ENCODE measurements at regions not wholly inside any gene's neighbourhood (a gene's known extent, or its start where the extent isn't known, plus 50 kb on each side); places are given as distances from the start of the nearest gene placed in this dataset.
"Not testable (repeated sequence)": the region's sequence is repeated elsewhere in the genome, so short reads cannot be mapped to it uniquely, and the experiment has no call there.

DNA sequence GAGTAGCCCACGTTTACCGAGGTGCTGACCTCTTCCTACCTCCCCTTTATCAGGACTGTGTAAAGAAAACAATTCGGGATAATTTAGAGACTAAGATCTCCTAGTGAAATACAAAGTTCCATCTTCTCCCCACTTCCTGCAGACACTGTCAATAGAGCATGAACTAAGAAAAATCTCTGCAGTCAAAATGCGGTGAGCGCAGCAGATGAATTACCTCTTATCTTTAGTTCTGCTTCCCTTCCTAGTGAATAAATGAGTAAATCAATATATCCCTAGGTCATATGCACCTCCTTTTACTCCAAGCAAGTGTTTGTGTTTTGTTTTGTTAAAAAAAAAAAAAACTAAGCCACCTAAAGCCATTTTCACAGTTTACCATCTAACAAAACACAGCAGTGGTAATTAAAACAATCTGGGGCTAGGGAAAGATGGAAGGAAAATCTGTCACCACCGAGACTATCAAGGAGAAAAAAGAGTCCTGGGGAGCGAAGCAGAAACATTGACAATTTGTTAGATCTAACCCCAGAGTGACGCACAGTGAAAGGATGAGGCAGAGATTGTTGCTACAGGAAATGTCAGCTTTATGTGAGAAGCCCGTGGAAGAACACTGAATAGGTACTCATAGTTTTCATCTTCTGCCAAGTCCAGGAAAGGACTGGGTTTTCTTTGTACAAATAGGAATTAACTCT is 159.4 kb upstream of the SPTLC3 start:
- no peaks in the 10 kb centered on the region for H3K27me3 Mint-ChIP-seq
- H3K4me1 Mint-ChIP-seq, result no peaks in the 10 kb centered on the region
- no peak for ATAC-seq (ENCODE audit: low read depth)
- no peak overlapping the region for H3K4me3 Mint-ChIP-seq
- no peak overlapping the region for H3K27ac Mint-ChIP-seq
- peaks cover 10% of the 10 kb centered on the region for H3K9me3 Mint-ChIP-seq
- H3K36me3 Mint-ChIP-seq, result no peaks in the 10 kb centered on the region
- DNase-seq (ENCODE audit: low spot score in 2 of 2), result no peak

DNA sequence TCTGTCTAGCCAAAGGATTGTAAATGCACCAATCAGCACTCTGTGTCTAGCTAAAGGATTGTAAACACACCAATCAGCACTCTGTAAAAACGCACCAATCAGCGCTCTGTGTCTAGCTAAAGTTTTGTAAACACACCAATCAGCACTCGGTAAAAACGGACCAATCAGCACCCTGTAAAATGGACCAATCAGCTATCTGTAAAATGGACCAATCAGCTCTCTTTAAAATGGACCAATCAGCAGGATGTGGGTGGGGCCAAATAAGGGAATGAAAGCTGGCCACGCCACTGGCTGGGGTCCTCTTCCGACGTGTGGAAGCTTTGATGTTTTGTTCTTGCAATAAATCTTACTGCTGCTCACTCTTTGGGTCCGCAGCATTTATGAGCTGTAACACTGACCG is 151.1 kb upstream of the SPTLC3 start:
- not testable (repeated sequence) for H3K27me3 Mint-ChIP-seq; H3K36me3 Mint-ChIP-seq; H3K4me3 Mint-ChIP-seq; H3K4me1 Mint-ChIP-seq; DNase-seq (ENCODE audit: low spot score in 2 of 2); ATAC-seq (ENCODE audit: low read depth); H3K27ac Mint-ChIP-seq
- peaks cover 12% of the 10 kb centered on the region for H3K9me3 Mint-ChIP-seq

DNA sequence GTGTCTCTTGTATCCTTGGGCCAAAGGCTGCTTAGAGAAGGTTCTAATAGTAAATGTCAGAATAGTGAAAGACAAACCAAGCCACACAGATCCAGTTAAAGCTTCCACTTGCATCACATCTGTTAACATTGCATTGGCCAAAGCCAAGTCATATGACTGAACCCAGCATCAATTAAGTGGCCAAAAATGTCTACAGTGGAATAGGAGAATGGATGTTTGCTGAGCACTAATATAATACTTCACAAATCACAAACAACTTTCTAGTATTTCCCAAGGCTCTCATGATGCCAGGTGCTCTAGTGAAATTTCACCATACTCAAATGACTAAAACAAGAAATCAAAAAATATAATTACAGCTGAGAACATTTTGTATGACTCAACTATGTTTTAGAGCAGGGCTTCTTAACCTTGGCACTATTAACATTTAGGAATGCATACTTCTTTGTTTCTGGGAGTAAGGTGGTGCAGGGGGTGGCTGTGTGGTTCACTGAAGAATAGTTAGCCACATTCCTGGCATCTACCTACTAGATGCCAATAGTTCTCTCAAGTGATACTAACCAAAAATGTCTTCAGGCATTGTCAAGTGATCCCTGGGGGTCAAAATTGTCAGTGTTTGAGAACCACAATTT is 148.0 kb upstream of the SPTLC3 start:
- H3K27ac Mint-ChIP-seq, result no peak overlapping the region
- H3K27me3 Mint-ChIP-seq, result no peaks in the 10 kb centered on the region
- DNase-seq (ENCODE audit: low spot score in 2 of 2), result no peak
- no peak for ATAC-seq (ENCODE audit: low read depth)
- H3K4me3 Mint-ChIP-seq, result no peak overlapping the region
- H3K4me1 Mint-ChIP-seq, result no peaks in the 10 kb centered on the region
- peaks cover 3% of the 10 kb centered on the region for H3K9me3 Mint-ChIP-seq
- no peaks in the 10 kb centered on the region for H3K36me3 Mint-ChIP-seq

DNA sequence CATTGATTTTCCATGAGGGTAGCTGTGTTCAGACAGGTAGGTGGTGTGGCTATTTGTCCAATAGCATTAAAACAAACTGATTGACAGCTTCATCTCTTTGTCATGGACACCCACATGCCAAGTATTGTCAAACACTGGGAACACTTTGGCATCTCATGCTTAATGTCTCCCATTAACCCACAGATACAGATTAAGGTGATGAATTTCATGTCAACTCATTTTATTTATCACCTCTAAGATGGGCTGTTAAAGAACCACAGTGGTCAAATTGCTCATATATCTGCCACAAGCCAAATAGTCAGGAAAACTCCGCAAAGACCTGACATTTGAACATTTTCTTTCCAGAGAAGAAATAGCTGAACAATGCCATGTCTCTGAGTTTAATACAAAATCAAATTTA is 139.1 kb upstream of the SPTLC3 start:
- peaks cover 1% of the 10 kb centered on the region for H3K9me3 Mint-ChIP-seq
- no peaks in the 10 kb centered on the region for H3K4me1 Mint-ChIP-seq
- no peaks in the 10 kb centered on the region for H3K36me3 Mint-ChIP-seq
- H3K27ac Mint-ChIP-seq, result no peak overlapping the region
- no peak overlapping the region for H3K4me3 Mint-ChIP-seq
- DNase-seq (ENCODE audit: low spot score in 2 of 2) (no peak), ATAC-seq (ENCODE audit: low read depth) (no peak)
- no peaks in the 10 kb centered on the region for H3K27me3 Mint-ChIP-seq

DNA sequence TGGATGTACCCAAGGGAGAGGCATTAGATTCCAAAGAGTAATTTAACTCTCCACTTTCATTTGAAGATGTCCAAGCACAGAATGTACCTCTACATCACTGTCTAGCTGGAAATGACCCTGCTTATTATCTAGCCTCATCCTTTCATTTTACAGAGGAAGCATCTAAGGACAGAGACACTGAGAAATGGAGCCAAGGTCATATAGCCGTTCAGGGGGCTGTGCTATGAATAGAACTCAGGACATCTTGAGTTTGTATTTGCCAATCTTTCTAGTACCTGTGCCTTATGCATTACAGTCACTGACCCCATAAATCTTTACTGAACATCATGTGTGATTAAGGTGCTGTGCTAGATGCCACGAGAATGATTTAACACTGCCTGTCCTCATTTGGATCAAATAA is 138.2 kb upstream of the SPTLC3 start:
- no peak for DNase-seq (ENCODE audit: low spot score in 2 of 2)
- H3K4me3 Mint-ChIP-seq, result no peak overlapping the region
- no peak for ATAC-seq (ENCODE audit: low read depth)
- H3K27me3 Mint-ChIP-seq, result no peaks in the 10 kb centered on the region
- H3K4me1 Mint-ChIP-seq, result no peaks in the 10 kb centered on the region
- H3K36me3 Mint-ChIP-seq, result no peaks in the 10 kb centered on the region
- H3K27ac Mint-ChIP-seq, result no peak overlapping the region
- peaks cover 1% of the 10 kb centered on the region for H3K9me3 Mint-ChIP-seq

DNA sequence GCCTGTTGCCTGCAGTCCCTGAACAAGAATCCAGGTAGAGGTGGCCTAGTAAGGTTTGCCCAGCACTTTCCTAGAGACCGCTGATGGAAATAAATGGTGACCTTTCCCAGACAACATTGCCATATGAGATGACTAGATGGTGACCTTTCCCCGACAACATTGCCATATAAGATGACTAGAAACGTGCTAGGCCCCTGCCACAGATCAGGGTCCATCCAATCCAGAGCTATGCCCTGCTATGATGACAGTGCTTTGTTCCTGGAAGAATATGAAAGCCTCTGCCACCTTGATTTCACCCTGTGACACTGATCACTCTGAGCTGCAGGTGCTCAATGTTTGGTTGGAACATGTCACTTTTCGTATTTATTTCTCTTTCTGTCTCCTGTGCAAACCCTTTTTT is 133.8 kb upstream of the SPTLC3 start:
- H3K27ac Mint-ChIP-seq, result no peak overlapping the region
- no peaks in the 10 kb centered on the region for H3K4me1 Mint-ChIP-seq
- H3K9me3 Mint-ChIP-seq, result no peaks in the 10 kb centered on the region
- no peaks in the 10 kb centered on the region for H3K36me3 Mint-ChIP-seq
- DNase-seq (ENCODE audit: low spot score in 2 of 2) (no peak), ATAC-seq (ENCODE audit: low read depth) (no peak)
- no peaks in the 10 kb centered on the region for H3K27me3 Mint-ChIP-seq
- no peak overlapping the region for H3K4me3 Mint-ChIP-seq

DNA sequence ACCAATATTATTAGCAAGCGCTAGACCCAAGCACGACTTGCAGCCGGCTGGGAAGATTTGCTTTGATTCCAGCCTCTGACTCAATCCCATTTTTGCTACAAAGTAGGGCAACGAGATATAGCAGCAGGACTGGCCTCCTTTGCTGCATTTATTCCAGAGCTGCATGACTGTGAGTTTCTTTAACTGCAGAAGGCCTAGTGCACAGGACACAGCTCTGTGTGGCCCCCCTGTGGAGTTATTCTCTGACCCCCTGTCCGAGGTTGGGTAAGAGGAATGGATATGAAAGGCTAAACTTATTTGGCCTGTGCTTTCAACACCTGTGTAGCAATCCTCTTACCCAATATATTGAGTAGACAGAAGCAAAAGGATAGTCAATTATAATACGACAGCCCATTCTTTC is 133.3 kb upstream of the SPTLC3 start:
- ATAC-seq (ENCODE audit: low read depth), result no peak
- no peak overlapping the region for H3K27ac Mint-ChIP-seq
- H3K36me3 Mint-ChIP-seq, result no peaks in the 10 kb centered on the region
- H3K27me3 Mint-ChIP-seq, result no peaks in the 10 kb centered on the region
- no peak for DNase-seq (ENCODE audit: low spot score in 2 of 2)
- H3K4me1 Mint-ChIP-seq, result no peaks in the 10 kb centered on the region
- H3K4me3 Mint-ChIP-seq, result no peak overlapping the region
- H3K9me3 Mint-ChIP-seq, result no peaks in the 10 kb centered on the region

DNA sequence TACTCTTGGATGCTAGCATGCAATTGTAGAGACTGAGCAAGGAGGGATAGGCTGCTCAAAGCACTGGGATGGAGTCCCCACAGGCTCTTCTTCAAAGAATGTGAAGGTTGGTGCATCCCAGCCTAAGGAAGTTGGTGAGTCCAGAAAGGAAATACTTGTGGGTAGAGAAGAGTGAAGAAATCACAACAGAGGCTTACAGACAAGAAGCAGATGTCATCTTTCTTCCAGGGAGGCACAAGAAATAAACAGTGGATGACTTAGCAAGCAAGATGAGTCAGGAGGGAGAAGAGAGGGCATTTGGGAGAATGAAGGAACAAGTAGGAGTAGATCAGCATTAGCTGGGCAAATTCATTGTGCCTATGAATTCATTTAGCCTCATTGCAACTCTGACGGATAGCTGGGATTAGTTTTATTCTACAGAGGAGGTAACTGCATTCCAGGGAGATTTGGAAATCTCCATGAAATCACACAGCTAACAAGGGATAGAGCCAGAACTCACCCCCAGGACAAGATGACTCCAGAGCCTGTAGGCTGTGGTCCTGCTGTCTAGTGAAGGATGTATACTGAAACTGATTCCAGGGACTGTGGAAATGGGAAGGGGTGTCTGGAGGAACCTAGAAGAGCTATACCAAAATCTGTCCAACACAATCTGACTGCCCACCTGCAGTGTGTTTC is 125.8 kb upstream of the SPTLC3 start:
- DNase-seq (ENCODE audit: low spot score in 2 of 2) (no peak), ATAC-seq (ENCODE audit: low read depth) (no peak)
- no peaks in the 10 kb centered on the region for H3K4me1 Mint-ChIP-seq
- no peaks in the 10 kb centered on the region for H3K27me3 Mint-ChIP-seq
- H3K4me3 Mint-ChIP-seq, result no peak overlapping the region
- H3K27ac Mint-ChIP-seq, result no peak overlapping the region
- no peaks in the 10 kb centered on the region for H3K36me3 Mint-ChIP-seq
- peaks cover 5% of the 10 kb centered on the region for H3K9me3 Mint-ChIP-seq

DNA sequence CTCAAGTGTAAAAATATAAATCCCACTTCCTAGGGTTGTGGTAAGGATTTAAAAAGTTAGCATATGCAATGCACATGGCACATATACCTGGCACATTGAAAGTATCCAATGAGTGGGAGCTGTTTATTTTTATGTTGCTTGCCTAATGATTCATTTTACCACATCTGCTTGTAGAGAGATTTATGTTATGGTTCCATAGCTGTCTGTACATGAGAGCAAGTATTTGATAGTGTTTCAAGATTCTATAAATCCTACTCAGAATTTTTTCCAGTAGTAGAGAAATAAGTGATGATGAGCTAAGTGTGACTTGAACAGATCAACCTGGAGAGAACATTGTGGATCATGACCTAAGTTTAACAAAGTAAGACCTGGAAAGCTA is 125.3 kb upstream of the SPTLC3 start:
- Mint-ChIP-seq H3K9me3 (peaks cover 5% of the 10 kb centered on the region), H3K27me3 (no peaks in the 10 kb centered on the region), H3K27ac (no peak overlapping the region), H3K4me1 (no peaks in the 10 kb centered on the region), H3K4me3 (no peak overlapping the region), H3K36me3 (no peaks in the 10 kb centered on the region)
- ATAC-seq (ENCODE audit: low read depth), result no peak
- DNase-seq (ENCODE audit: low spot score in 2 of 2), result no peak

DNA sequence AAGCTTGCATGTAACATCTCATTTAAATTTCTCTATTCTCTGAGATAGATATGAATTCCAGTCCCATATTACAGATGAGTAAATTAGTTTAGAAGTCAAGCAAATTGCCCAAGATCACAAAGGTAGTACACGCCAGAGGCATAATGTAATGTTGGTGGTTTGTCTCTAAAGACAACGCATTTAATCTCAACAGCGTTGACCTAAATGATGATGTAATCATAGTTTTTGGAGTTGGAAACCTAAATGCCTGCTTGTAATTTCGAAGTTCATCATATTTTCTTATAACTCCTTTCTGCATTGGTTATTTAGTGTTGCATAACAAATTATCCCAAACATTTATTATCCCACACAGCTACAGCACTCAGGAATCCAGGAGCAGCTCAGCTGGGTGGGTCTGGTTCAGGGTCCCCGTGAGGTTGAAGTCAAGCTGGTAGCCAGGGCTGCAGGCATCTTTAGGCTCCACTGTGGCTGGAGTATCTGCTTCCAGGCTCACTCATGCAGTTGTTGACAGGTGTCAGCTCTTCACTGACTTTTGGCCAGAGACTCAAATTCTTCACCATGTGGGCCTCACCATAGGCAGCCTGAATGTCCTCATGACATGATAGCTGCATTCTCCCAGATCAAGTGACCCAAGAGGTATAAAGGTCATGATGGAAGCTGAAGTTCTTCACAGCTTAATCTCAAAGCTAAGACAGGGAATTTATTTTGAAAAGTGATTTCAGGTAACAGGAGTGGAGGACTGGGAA is 122.0 kb upstream of the SPTLC3 start:
- Mint-ChIP-seq H3K4me1 (no peaks in the 10 kb centered on the region), H3K36me3 (no peaks in the 10 kb centered on the region), H3K4me3 (no peak overlapping the region), H3K27me3 (no peaks in the 10 kb centered on the region), H3K27ac (no peak overlapping the region), H3K9me3 (peaks cover 9% of the 10 kb centered on the region)
- ATAC-seq (ENCODE audit: low read depth) (no peak), DNase-seq (ENCODE audit: low spot score in 2 of 2) (no peak)

DNA sequence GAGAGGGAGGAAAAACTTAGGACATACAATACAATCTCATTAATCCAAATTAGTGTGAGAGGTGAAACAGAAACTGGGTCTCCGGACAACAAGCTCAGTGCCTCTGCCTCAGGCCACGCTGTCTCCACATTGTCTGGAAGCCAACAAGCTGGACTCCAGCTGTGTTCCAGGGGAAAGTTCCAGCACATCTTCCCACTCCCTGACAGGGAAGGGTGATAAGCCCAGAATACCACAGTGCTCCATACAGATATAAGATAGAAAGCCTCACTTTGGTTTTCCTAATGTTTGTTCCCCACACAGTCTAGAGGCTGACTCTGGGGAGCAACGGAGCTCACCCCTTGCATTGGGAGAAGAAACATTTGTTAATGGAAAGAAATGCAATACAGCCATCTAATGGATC is 117.1 kb upstream of the SPTLC3 start:
- Mint-ChIP-seq H3K9me3 (peaks cover 9% of the 10 kb centered on the region), H3K36me3 (no peaks in the 10 kb centered on the region), H3K27me3 (no peaks in the 10 kb centered on the region), H3K27ac (no peak overlapping the region), H3K4me1 (no peaks in the 10 kb centered on the region), H3K4me3 (no peak overlapping the region)
- DNase-seq (ENCODE audit: low spot score in 2 of 2) (no peak), ATAC-seq (ENCODE audit: low read depth) (no peak)

DNA sequence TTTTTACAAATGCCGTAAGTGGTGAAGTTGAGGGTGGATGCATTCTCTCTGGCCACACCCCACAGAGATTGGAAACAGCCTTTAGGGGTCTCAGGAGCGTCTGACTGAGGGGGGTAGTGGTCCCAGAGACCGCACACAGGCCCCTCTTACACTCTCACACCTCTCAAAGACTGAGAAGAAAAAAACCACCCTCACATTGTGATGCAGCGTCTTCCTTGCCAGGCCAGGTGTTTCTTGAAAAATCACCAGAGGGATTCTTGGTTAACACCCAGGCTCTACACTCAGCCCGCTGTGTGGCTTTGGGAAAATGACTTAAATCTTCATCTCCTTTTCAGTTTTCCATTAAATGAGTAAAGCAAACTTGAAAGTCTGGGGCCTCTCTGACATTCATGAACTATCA is 115.8 kb upstream of the SPTLC3 start:
- H3K27ac Mint-ChIP-seq, result no peak overlapping the region
- H3K36me3 Mint-ChIP-seq, result no peaks in the 10 kb centered on the region
- DNase-seq (ENCODE audit: low spot score in 2 of 2), result no peak
- no peaks in the 10 kb centered on the region for H3K4me1 Mint-ChIP-seq
- H3K9me3 Mint-ChIP-seq, result peaks cover 4% of the 10 kb centered on the region
- no peak for ATAC-seq (ENCODE audit: low read depth)
- H3K4me3 Mint-ChIP-seq, result no peak overlapping the region
- no peaks in the 10 kb centered on the region for H3K27me3 Mint-ChIP-seq

DNA sequence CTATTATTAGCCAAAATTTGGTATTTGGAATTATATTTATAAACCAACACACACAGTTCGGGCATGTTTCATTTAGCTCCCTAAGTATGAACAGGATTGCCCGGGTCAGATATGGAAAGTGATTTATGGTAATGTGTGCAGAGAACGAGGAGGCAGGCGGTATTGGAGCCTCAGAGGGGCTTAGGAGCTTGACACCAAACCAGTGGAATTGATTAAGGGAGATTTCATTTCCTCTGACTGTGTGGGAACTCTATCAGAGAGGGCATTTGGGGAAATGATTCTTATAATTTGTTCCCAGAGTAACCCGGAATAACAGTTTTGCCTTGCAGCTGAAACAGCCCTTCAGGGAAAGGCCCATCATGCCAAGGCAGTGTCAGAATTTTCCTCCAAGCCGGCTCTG is 115.1 kb upstream of the SPTLC3 start:
- no peak overlapping the region for H3K27ac Mint-ChIP-seq
- no peak overlapping the region for H3K4me3 Mint-ChIP-seq
- H3K4me1 Mint-ChIP-seq, result no peaks in the 10 kb centered on the region
- ATAC-seq (ENCODE audit: low read depth) (no peak), DNase-seq (ENCODE audit: low spot score in 2 of 2) (no peak)
- H3K27me3 Mint-ChIP-seq, result no peaks in the 10 kb centered on the region
- no peaks in the 10 kb centered on the region for H3K36me3 Mint-ChIP-seq
- peaks cover 5% of the 10 kb centered on the region for H3K9me3 Mint-ChIP-seq

DNA sequence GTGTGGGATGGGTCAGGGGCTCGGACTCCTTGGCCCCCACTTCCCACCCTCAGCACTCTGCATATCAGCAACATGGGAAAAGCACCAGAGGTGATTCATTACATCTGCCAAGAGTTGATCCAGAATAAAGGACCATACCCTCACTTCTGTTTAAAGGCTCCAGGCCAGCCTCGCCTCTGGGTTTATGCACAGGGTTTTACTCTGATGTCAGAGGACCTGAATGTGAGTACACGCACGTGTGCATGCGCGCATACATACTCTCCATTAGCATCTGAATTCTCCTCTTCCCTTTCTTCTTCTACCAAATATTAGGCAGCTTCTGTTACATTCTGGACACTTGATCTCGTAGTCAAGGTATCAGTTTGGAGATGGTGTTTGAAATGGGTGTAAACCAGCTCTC is 114.7 kb upstream of the SPTLC3 start:
- Mint-ChIP-seq H3K4me1 (no peaks in the 10 kb centered on the region), H3K27ac (no peak overlapping the region), H3K9me3 (peaks cover 5% of the 10 kb centered on the region), H3K36me3 (no peaks in the 10 kb centered on the region), H3K27me3 (no peaks in the 10 kb centered on the region), H3K4me3 (no peak overlapping the region)
- DNase-seq (ENCODE audit: low spot score in 2 of 2) (no peak), ATAC-seq (ENCODE audit: low read depth) (no peak)

All from memory B cell (primary cell).